HEK293 (cell line): ENCODE measurements at regions not wholly inside any gene's neighbourhood (a gene's known extent, or its start where the extent isn't known, plus 50 kb on each side); places are given as distances from the start of the nearest gene placed in this dataset.

Experiments
- CTCF ChIA-PET: fragments of 350-600 bp; formaldehyde crosslinking; extraction: SDS; loops from one replicate; lab custom pipeline; 2021; ENCODE audit warnings: antibody characterized with exemption; lab: Yijun Ruan, JAX
- POLR2A ChIA-PET: fragments of 300-600 bp; formaldehyde crosslinking; extraction: SDS; loops from one replicate; lab custom pipeline; 2020; ENCODE audit warnings: antibody characterized with exemption, inconsistent platforms; lab: Yijun Ruan, JAX
- H3K27ac ChIP-seq: fragments of 200-500 bp; sonication (Bioruptor generic); 2 replicates; pipeline ENCODE4 v1.5.1; 2014; ENCODE audit warnings: low read depth, low read length, control low read depth, inconsistent platforms; ENCODE audit errors: extremely low read depth
- H3K36me3 ChIP-seq, 2 experiments: fragments of 200-500 bp in 1 of 2; sonication (Bioruptor generic) in 1 of 2; 1 replicate in 1 of 2; 2 replicates in 1 of 2; pipeline ENCODE4 v1.5.1; 2014 to 2017; ENCODE audit warnings: inconsistent platforms in 2 of 2, low read length in 2 of 2; ENCODE audit not compliant: control insufficient read depth in 2 of 2, insufficient read depth in 1 of 2
- H3K4me1 ChIP-seq: fragments of 200-500 bp; sonication (Bioruptor generic); 2 replicates; pipeline ENCODE4 v1.5.1; 2014; ENCODE audit warnings: mild to moderate bottlenecking, low read length, inconsistent platforms; ENCODE audit not compliant: control insufficient read depth, insufficient read depth
- H3K4me3 ChIP-seq: 2 replicates; pipeline ENCODE4 v1.5.1; 2011; ENCODE audit warnings: low read depth, mild to moderate bottlenecking, control low read depth, low read length, moderate library complexity
- H3K9me3 ChIP-seq: fragments of 200-500 bp; sonication (Bioruptor generic); 2 replicates; pipeline ENCODE4 v1.5.1; 2014; ENCODE audit warnings: low read depth, low read length, inconsistent platforms; ENCODE audit not compliant: control insufficient read depth, insufficient read depth
- ELK4 ChIP-seq: IDR thresholded peaks from 2 replicates; pipeline ENCODE4 v1.6.1; 2011; ENCODE audit warnings: mild to moderate bottlenecking, low read depth, low read length, borderline replicate concordance
- FEZF1 ChIP-seq: fragments of 450-650 bp; formaldehyde crosslinking; IDR thresholded peaks from 2 replicates; pipeline ENCODE4 v1.5.1; 2016; ENCODE audit warnings: missing biosample characterization, missing genetic modification characterization
- GLI2 ChIP-seq: fragments of 450-650 bp; formaldehyde crosslinking; IDR thresholded peaks from 2 replicates; pipeline ENCODE4; 2017; ENCODE audit warnings: missing biosample characterization, missing genetic modification characterization, low read depth, borderline replicate concordance
- PRDM1 ChIP-seq: fragments of 450-650 bp; formaldehyde crosslinking; IDR thresholded peaks from 2 replicates; pipeline ENCODE4; 2016; ENCODE audit warnings: missing biosample characterization, missing genetic modification characterization
- SP2 ChIP-seq: fragments of 450-650 bp; formaldehyde crosslinking; IDR thresholded peaks from 2 replicates; pipeline ENCODE4 v1.5.1; 2016; ENCODE audit warnings: missing biosample characterization, missing genetic modification characterization
- ZBTB48 ChIP-seq: fragments of 450-650 bp; formaldehyde crosslinking; IDR thresholded peaks from 2 replicates; pipeline ENCODE4 v1.5.1; 2016; ENCODE audit warnings: missing biosample characterization, missing genetic modification characterization
- ZBTB49 ChIP-seq: fragments of 450-650 bp; formaldehyde crosslinking; IDR thresholded peaks from 2 replicates; pipeline ENCODE4 v1.5.1; 2016; ENCODE audit warnings: missing biosample characterization, missing genetic modification characterization, low read depth
- ZNF10 ChIP-seq: fragments of 450-650 bp; formaldehyde crosslinking; IDR thresholded peaks from 2 replicates; pipeline ENCODE4 v1.5.1; 2017; ENCODE audit warnings: missing biosample characterization, missing genetic modification characterization
- ZNF140 ChIP-seq: fragments of 450-650 bp; formaldehyde crosslinking; IDR thresholded peaks from 2 replicates; pipeline ENCODE4 v1.5.1; 2016; ENCODE audit warnings: missing biosample characterization, missing genetic modification characterization
- ZNF175 ChIP-seq: fragments of 450-650 bp; formaldehyde crosslinking; IDR thresholded peaks from 2 replicates; pipeline ENCODE4 v1.5.1; 2016; ENCODE audit warnings: missing biosample characterization, missing genetic modification characterization
- ZNF214 ChIP-seq: fragments of 450-650 bp; formaldehyde crosslinking; IDR thresholded peaks from 2 replicates; pipeline ENCODE4 v1.5.1; 2017; ENCODE audit warnings: missing biosample characterization, mild to moderate bottlenecking, missing genetic modification characterization, borderline replicate concordance
- ZNF324 ChIP-seq: fragments of 450-650 bp; formaldehyde crosslinking; IDR thresholded peaks from 2 replicates; pipeline ENCODE4 v1.5.1; 2016; ENCODE audit warnings: missing biosample characterization, missing genetic modification characterization
- ZNF350 ChIP-seq: fragments of 450-650 bp; formaldehyde crosslinking; IDR thresholded peaks from 2 replicates; pipeline ENCODE4 v1.5.0; 2017; ENCODE audit warnings: missing biosample characterization, mild to moderate bottlenecking, missing genetic modification characterization
- ZNF501 ChIP-seq: fragments of 450-650 bp; formaldehyde crosslinking; IDR thresholded peaks from 2 replicates; pipeline ENCODE4 v1.5.1; 2016; ENCODE audit warnings: missing biosample characterization, missing genetic modification characterization
- ZNF580 ChIP-seq: fragments of 450-650 bp; formaldehyde crosslinking; IDR thresholded peaks from 2 replicates; pipeline ENCODE4 v1.5.1; 2016; ENCODE audit warnings: missing biosample characterization, missing genetic modification characterization
- ZNF664 ChIP-seq: fragments of 450-650 bp; formaldehyde crosslinking; IDR thresholded peaks from 2 replicates; pipeline ENCODE4 v1.5.1; 2016; ENCODE audit warnings: missing biosample characterization, missing genetic modification characterization
- ZNF701 ChIP-seq: fragments of 450-650 bp; formaldehyde crosslinking; IDR thresholded peaks from 2 replicates; pipeline ENCODE4 v1.5.1; 2016; ENCODE audit warnings: missing biosample characterization, missing genetic modification characterization
- ZNF791 ChIP-seq: fragments of 450-650 bp; formaldehyde crosslinking; IDR thresholded peaks from 2 replicates; pipeline ENCODE4 v1.5.1; 2016; ENCODE audit warnings: missing biosample characterization, missing genetic modification characterization
- ZSCAN30 ChIP-seq: fragments of 450-650 bp; IDR thresholded peaks from 2 replicates; pipeline ENCODE4 v1.5.1; 2018; ENCODE audit warnings: missing biosample characterization, mild to moderate bottlenecking, missing genetic modification characterization, moderate library complexity
- ZXDB ChIP-seq: fragments of 450-650 bp; formaldehyde crosslinking; IDR thresholded peaks from 2 replicates; pipeline ENCODE4 v1.5.1; 2016; ENCODE audit warnings: missing biosample characterization, missing genetic modification characterization
- TF ChIP-seq, protein P1 (sequence below): fragments of 450-650 bp; formaldehyde crosslinking; IDR thresholded peaks from 2 replicates; pipeline ENCODE4 v1.5.1; 2016; ENCODE audit warnings: missing biosample characterization, missing genetic modification characterization
- TF ChIP-seq, protein P2 (sequence below): fragments of 450-650 bp; formaldehyde crosslinking; IDR thresholded peaks from 2 replicates; pipeline ENCODE4 v1.5.1; 2016; ENCODE audit warnings: missing biosample characterization, missing genetic modification characterization, low read depth
- TF ChIP-seq, protein P3 (sequence below): fragments of 450-650 bp; formaldehyde crosslinking; IDR thresholded peaks from 2 replicates; pipeline ENCODE4 v1.5.1; 2017; ENCODE audit warnings: missing biosample characterization, missing genetic modification characterization

DNA sequence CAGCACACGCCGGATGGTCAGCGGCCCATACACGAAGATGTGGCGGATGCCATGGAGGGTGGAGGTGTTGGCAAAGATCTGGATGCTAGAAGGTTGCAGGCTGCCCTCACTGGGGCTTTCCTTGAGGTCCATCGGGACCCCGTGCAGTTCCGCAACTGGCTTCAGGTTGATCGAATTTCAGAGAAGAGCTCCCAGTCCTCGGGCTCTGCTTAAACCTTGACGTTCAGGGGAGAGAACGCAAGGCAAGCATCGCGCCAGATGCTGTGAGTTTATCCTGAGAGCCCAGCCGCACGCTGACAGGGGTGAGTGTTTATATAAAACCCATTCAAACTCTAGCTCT, 98.7 kb upstream of the CCL2 start:
- ChIA-PET CTCF (interaction anchor here (0.7 to 5.8 kb wide), 7 partner anchors 10 to 352 kb away, joined by 3 to 31 read pairs (median 4); no protein-coding TSS in a partner anchor), POLR2A (no interaction called here)
- Histone ChIP-seq H3K4me1 (0 out of 2 replicates have a peak, but pooled peaks cover 2% of the 10 kb centered on the region), H3K9me3 (no peaks in the 10 kb centered on the region), H3K36me3 (no peaks in the 10 kb centered on the region), H3K27ac (no peak overlapping the region), H3K4me3 (no peak overlapping the region)
- TF ChIP-seq ZNF10 (tag by site-specific recombination) (no peak), ZNF324 (tag by site-specific recombination) (no peak), ZNF791 (tag by site-specific recombination) (no peak), SP2 (tag by site-specific recombination) (no peak), ZNF701 (tag by site-specific recombination) (no peak), ELK4 (no peak), ZNF175 (tag by site-specific recombination) (no peak), ZNF501 (tag by site-specific recombination) (no peak), ZNF350 (no peak), ZNF664 (tag by site-specific recombination) (no peak), ZNF214 (no peak), ZNF580 (tag by site-specific recombination) (no peak), PRDM1 (tag by site-specific recombination) (no peak), FEZF1 (tag by site-specific recombination) (no peak), ZBTB48 (tag by site-specific recombination) (no peak)
- TF ChIP-seq, protein P1, sequence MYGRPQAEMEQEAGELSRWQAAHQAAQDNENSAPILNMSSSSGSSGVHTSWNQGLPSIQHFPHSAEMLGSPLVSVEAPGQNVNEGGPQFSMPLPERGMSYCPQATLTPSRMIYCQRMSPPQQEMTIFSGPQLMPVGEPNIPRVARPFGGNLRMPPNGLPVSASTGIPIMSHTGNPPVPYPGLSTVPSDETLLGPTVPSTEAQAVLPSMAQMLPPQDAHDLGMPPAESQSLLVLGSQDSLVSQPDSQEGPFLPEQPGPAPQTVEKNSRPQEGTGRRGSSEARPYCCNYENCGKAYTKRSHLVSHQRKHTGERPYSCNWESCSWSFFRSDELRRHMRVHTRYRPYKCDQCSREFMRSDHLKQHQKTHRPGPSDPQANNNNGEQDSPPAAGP (tag by site-specific recombination): no peak
- TF ChIP-seq, protein P2, sequence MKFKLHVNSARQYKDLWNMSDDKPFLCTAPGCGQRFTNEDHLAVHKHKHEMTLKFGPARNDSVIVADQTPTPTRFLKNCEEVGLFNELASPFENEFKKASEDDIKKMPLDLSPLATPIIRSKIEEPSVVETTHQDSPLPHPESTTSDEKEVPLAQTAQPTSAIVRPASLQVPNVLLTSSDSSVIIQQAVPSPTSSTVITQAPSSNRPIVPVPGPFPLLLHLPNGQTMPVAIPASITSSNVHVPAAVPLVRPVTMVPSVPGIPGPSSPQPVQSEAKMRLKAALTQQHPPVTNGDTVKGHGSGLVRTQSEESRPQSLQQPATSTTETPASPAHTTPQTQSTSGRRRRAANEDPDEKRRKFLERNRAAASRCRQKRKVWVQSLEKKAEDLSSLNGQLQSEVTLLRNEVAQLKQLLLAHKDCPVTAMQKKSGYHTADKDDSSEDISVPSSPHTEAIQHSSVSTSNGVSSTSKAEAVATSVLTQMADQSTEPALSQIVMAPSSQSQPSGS (tag by site-specific recombination): no peak

- H3K27ac ChIP-seq: no peak overlapping the region
- H3K36me3 ChIP-seq: no peaks in the 10 kb centered on the region
- TF ChIP-seq GLI2 (tag by site-specific recombination) (no peak), ZXDB (tag by site-specific recombination) (no peak), ZNF140 (no peak), ZBTB49 (tag by site-specific recombination) (no peak), ZSCAN30 (no peak)
- TF ChIP-seq, protein P3, sequence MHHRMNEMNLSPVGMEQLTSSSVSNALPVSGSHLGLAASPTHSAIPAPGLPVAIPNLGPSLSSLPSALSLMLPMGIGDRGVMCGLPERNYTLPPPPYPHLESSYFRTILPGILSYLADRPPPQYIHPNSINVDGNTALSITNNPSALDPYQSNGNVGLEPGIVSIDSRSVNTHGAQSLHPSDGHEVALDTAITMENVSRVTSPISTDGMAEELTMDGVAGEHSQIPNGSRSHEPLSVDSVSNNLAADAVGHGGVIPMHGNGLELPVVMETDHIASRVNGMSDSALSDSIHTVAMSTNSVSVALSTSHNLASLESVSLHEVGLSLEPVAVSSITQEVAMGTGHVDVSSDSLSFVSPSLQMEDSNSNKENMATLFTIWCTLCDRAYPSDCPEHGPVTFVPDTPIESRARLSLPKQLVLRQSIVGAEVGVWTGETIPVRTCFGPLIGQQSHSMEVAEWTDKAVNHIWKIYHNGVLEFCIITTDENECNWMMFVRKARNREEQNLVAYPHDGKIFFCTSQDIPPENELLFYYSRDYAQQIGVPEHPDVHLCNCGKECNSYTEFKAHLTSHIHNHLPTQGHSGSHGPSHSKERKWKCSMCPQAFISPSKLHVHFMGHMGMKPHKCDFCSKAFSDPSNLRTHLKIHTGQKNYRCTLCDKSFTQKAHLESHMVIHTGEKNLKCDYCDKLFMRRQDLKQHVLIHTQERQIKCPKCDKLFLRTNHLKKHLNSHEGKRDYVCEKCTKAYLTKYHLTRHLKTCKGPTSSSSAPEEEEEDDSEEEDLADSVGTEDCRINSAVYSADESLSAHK (tag by site-specific recombination): no peak
- H3K4me3 ChIP-seq: peak overlapping the region; percentile 15
- H3K9me3 ChIP-seq: no peaks in the 10 kb centered on the region
- CTCF ChIA-PET: interaction anchor here (0.6 to 5.8 kb wide), 9 partner anchors 9 to 499 kb away, joined by 3 to 31 read pairs (median 4); no protein-coding TSS in a partner anchor
- POLR2A ChIA-PET: interaction anchor here (0.6 kb wide), 1 partner anchor 876 kb away, joined by 5 read pairs; no protein-coding TSS in a partner anchor
- H3K4me1 ChIP-seq: 0 out of 2 replicates have a peak, but pooled peaks cover 2% of the 10 kb centered on the region
Observed at GRCh38 chr17:34156741-34157589, 98.1 kb upstream of the CCL2 start.
